ENCODE measurements at regions not wholly inside any gene's neighbourhood (a gene's known extent, or its start where the extent isn't known, plus 50 kb on each side); places are given as distances from the start of the nearest gene placed in this dataset.

- no peak for DNase-seq (ENCODE audit: low spot score)
- in situ Hi-C loops (cut with MboI; ENCODE audit: low pct_unique_long_range_greater_than_20kb, low sequenced_read_pairs, unreplicated experiment) = no loop called here
- TF ChIP-seq CTCF (IDR thresholded peaks at IDR 0.05; ENCODE audit: extremely low read depth, insufficient read depth, missing control alignments) = no peak
Measured at GRCh38 chr12:76201316-76201715, 116.8 kb upstream of the NAP1L1 start.

- in situ Hi-C loops (cut with MboI; ENCODE audit: low pct_unique_long_range_greater_than_20kb, low sequenced_read_pairs, unreplicated experiment) = no loop called here
- no peak for TF ChIP-seq CTCF (IDR thresholded peaks at IDR 0.05; ENCODE audit: extremely low read depth, insufficient read depth, missing control alignments)
- DNase-seq (ENCODE audit: low spot score) = no peak
Measured at GRCh38 chr12:76199808-76200207, 115.3 kb upstream of the NAP1L1 start.

GRCh38 chr12:76198839-76199238, 114.4 kb upstream of the NAP1L1 start:
- in situ Hi-C loops (cut with MboI; ENCODE audit: low pct_unique_long_range_greater_than_20kb, low sequenced_read_pairs, unreplicated experiment) = no loop called here
- no peak for DNase-seq (ENCODE audit: low spot score)
- no peak for TF ChIP-seq CTCF (IDR thresholded peaks at IDR 0.05; ENCODE audit: extremely low read depth, insufficient read depth, missing control alignments)

- in situ Hi-C loops (cut with MboI; ENCODE audit: low pct_unique_long_range_greater_than_20kb, low sequenced_read_pairs, unreplicated experiment) = no loop called here
- TF ChIP-seq CTCF (IDR thresholded peaks at IDR 0.05; ENCODE audit: extremely low read depth, insufficient read depth, missing control alignments) = no peak
Measured at GRCh38 chr12:76197283-76197682, 112.8 kb upstream of the NAP1L1 start.

GRCh38 chr12:76195920-76196319, 111.4 kb upstream of the NAP1L1 start:
- no peak for TF ChIP-seq CTCF (IDR thresholded peaks at IDR 0.05; ENCODE audit: extremely low read depth, insufficient read depth, missing control alignments)
- in situ Hi-C loops (cut with MboI; ENCODE audit: low pct_unique_long_range_greater_than_20kb, low sequenced_read_pairs, unreplicated experiment) = no loop called here
- DNase-seq (ENCODE audit: low spot score) = no peak

More at GRCh38 chr12:76197283-76197682, 112.8 kb upstream of the NAP1L1 start:
- no peak for DNase-seq (ENCODE audit: low spot score)

GRCh38 chr12:76194724-76195123, 110.2 kb upstream of the NAP1L1 start:
- no peak for DNase-seq (ENCODE audit: low spot score)
- in situ Hi-C loops (cut with MboI; ENCODE audit: low pct_unique_long_range_greater_than_20kb, low sequenced_read_pairs, unreplicated experiment) = no loop called here
- no peak for TF ChIP-seq CTCF (IDR thresholded peaks at IDR 0.05; ENCODE audit: extremely low read depth, insufficient read depth, missing control alignments)

GRCh38 chr12:76193961-76194360, 109.5 kb upstream of the NAP1L1 start:
- no peak for TF ChIP-seq CTCF (IDR thresholded peaks at IDR 0.05; ENCODE audit: extremely low read depth, insufficient read depth, missing control alignments)
- DNase-seq (ENCODE audit: low spot score) = no peak

More at GRCh38 chr12:76193961-76194360, 109.5 kb upstream of the NAP1L1 start:
- in situ Hi-C loops (cut with MboI; ENCODE audit: low pct_unique_long_range_greater_than_20kb, low sequenced_read_pairs, unreplicated experiment) = no loop called here
